ENCODE measurements at regions not wholly inside any gene's neighbourhood (a gene's known extent, or its start where the extent isn't known, plus 50 kb on each side); places are given as distances from the start of the nearest gene placed in this dataset.

DNA sequence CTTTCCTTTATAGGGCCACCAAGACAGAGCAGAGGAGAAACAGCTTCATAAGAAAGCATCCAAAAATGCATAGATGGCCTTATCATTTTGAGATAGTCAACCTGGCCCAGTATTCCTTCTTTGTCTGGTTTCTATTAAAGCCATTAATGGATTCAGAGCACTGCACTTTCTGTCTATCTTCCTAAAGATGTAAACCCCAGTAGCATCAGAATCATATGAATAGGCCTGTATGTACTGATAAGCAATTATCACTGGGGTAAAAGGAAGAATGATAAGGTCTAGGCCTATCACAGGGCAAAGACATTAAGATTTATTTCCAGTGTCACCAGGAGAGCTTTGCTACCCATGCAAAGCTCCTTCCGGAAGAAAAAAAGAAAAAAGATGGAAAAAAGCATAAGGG, 432.5 kb upstream of the C9orf72 start:
- TF ChIP-seq POLR2A (IDR thresholded peaks at IDR 0.05): no peak
- no peak for TF ChIP-seq CTCF (IDR thresholded peaks at IDR 0.05)
- ATAC-seq (no peak), DNase-seq (no peak)
- H3K4me1 ChIP-seq: no peaks in the 10 kb centered on the region
- intact Hi-C loops (cut with DNase I): no loop called here
- peaks cover 0 to 3% (median 0%) of the 10 kb centered on the region in 4 donors for H3K9me3 ChIP-seq
- 30% methylated on average over 1 of the region's 1 CpG for WGBS (ENCODE audit: insufficient coverage, low coverage, low lambda C conversion rate, missing lambda C conversion rate)
- no peak overlapping the region for H3K4me3 ChIP-seq
- H3K27me3 ChIP-seq: no peaks in the 10 kb centered on the region
- H3K27ac ChIP-seq: no peak overlapping the region
- H3K36me3 ChIP-seq: no peaks in the 10 kb centered on the region

DNA sequence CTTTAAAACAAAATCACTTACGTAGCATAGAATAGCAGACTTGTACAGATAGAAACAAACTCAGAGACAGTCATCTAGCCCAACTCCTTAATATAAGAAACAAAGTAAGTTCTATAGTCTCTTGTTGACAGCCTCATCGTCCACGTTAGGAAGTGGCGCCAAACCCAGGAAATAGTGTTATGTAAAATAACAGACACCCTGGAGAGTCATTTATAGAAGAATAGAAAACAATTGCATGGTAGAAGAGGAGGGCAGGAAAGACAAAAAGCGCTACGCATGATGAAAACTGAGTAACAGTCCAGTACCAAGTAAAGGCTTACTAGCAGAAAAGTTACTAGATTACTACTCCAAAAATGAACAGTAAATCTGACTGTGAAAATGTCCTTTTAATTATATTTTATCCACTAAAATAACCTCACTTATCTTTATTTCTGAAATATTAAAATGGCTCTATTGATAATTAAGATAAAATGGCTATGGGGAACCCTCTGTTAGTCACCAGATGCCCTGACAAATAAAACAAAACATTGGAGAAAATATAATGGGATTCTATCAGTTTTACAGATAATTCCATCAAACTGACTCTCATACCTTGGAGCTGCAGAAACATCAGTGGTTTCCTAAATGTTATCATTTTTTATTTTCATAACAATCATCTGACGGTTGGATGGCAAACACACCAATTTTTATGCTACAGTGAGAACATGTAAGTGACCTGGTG, 434.0 kb upstream of the C9orf72 start:
- DNase-seq (no peak), ATAC-seq (no peak)
- no peaks in the 10 kb centered on the region for H3K4me1 ChIP-seq
- TF ChIP-seq CTCF (IDR thresholded peaks at IDR 0.05): no peak
- no peak for TF ChIP-seq POLR2A (IDR thresholded peaks at IDR 0.05)
- no peaks in the 10 kb centered on the region for H3K27me3 ChIP-seq
- no peak overlapping the region for H3K4me3 ChIP-seq
- H3K9me3 ChIP-seq: peaks cover 0 to 3% (median 0%) of the 10 kb centered on the region in 4 donors
- intact Hi-C loops (cut with DNase I): no loop called here
- H3K36me3 ChIP-seq: no peaks in the 10 kb centered on the region
- H3K27ac ChIP-seq: no peak overlapping the region
- 60% methylated on average over 7 of the region's 7 CpGs for WGBS (ENCODE audit: insufficient coverage, low coverage, low lambda C conversion rate, missing lambda C conversion rate)

- Histone ChIP-seq H3K4me1 (no peaks in the 10 kb centered on the region), H3K9me3 (no peaks in the 10 kb centered on the region), H3K4me3 (no peak overlapping the region), H3K27ac (no peak overlapping the region), H3K27me3 (no peaks in the 10 kb centered on the region), H3K36me3 (no peaks in the 10 kb centered on the region)
- TF ChIP-seq POLR2A (IDR thresholded peaks at IDR 0.05) (no peak), CTCF (IDR thresholded peaks at IDR 0.05) (no peak)
- ATAC-seq (no peak), DNase-seq (no peak)
- intact Hi-C loops (cut with DNase I): no loop called here
These were observed 440.9 kb upstream of the C9orf72 start for GRCh38 chr9:28014212-28014611.

- Histone ChIP-seq H3K36me3 (no peaks in the 10 kb centered on the region), H3K4me1 (no peaks in the 10 kb centered on the region), H3K27ac (no peak overlapping the region), H3K9me3 (no peaks in the 10 kb centered on the region), H3K4me3 (no peak overlapping the region), H3K27me3 (no peaks in the 10 kb centered on the region)
- ATAC-seq: no peak
- 67% methylated on average over 6 of the region's 6 CpGs for WGBS (ENCODE audit: insufficient coverage, low coverage, low lambda C conversion rate, missing lambda C conversion rate)
- DNase-seq: no peak
- intact Hi-C loops (cut with DNase I): loop anchor here in 1 of 2 donors (10.0 kb wide), 1 partner anchor 60 kb away; no protein-coding TSS in a partner anchor
- TF ChIP-seq POLR2A (IDR thresholded peaks at IDR 0.05): no peak
- no peak for TF ChIP-seq CTCF (IDR thresholded peaks at IDR 0.05)
These were observed 451.4 kb upstream of the C9orf72 start for GRCh38 chr9:28024676-28025075.

Measured in right lobe of liver (tissue), 6 donors.